Heart right ventricle (tissue), 16 donors: ENCODE measurements at regions not wholly inside any gene's neighbourhood (a gene's known extent, or its start where the extent isn't known, plus 50 kb on each side); places are given as distances from the start of the nearest gene placed in this dataset.

Experiments
- ATAC-seq, 8 donors: fragments of 200-7000 bp; cut with Tn5 transposase; one replicate each; pipeline ENCODE4 v1.9.1; 2020; ENCODE audit warnings: mild to moderate bottlenecking in 8 of 8, moderate library complexity in 8 of 8, moderate number of reproducible peaks in 1 of 8
- DNase-seq, 2 donors: peaks; one replicate each; pipeline ENCODE4 v3.0.0-alpha.2; 2020
- H3K27ac ChIP-seq, 10 donors: fragments of 200-600 bp; sonication (generic) in 2 of 10; one replicate each; pipeline versions ENCODE4 v1.5.0 to v1.8.0; 2020 to 2022; ENCODE audit warnings: mild to moderate bottlenecking in 3 of 10
- H3K27me3 ChIP-seq, 7 donors: fragments of 200-600 bp; one replicate each; pipeline ENCODE4 v1.8.0; 2021 to 2022; ENCODE audit warnings: mild to moderate bottlenecking in 2 of 7
- H3K36me3 ChIP-seq, 9 donors: fragments of 200-600 bp; sonication (generic) in 1 of 9; one replicate each; pipeline versions ENCODE4 v1.5.0 to v1.8.0; 2020 to 2022; ENCODE audit warnings: mild to moderate bottlenecking in 2 of 9
- H3K4me1 ChIP-seq, 9 donors: fragments of 200-600 bp; sonication (generic) in 1 of 9; one replicate each; pipeline versions ENCODE4 v1.5.0 to v1.8.0; 2020 to 2022; ENCODE audit warnings: mild to moderate bottlenecking in 4 of 9
- H3K4me3 ChIP-seq, 10 donors: fragments of 200-600 bp; sonication (generic) in 2 of 10; one replicate each; pipeline versions ENCODE4 v1.5.0 to v1.8.0; 2020 to 2022; ENCODE audit warnings: mild to moderate bottlenecking in 7 of 10, moderate library complexity in 2 of 10
- H3K9me3 ChIP-seq, 11 donors: fragments of 200-600 bp in 10 of 11; sonication (generic) in 2 of 11; one replicate each; pipeline versions ENCODE4 v1.5.0 to v1.8.0; 2013 to 2022; ENCODE audit warnings: mild to moderate bottlenecking in 2 of 11, control low read depth in 1 of 11, moderate library complexity in 1 of 11
- CTCF ChIP-seq, 9 donors: fragments of 200-600 bp; sonication (generic) in 2 of 9; IDR thresholded peaks; one replicate each; pipeline versions ENCODE4 v1.5.0 to v1.8.0; 2021 to 2022; ENCODE audit warnings: antibody characterized with exemption in 9 of 9, mild to moderate bottlenecking in 5 of 9, moderate library complexity in 1 of 9
- WGBS, 2 donors: extraction: QIAGEN DNeasy Blood & Tissue Kit; methylation state at CpG; one replicate each; pipeline ENCODE4 v1.1.7; 2013; ENCODE audit warnings: inconsistent platforms in 1 of 2; 5-methylcytosine and 5-hydroxymethylcytosine counted together
- intact Hi-C, 10 donors: fragments of 100-400 bp; cut with DNase I; formaldehyde crosslinking; loops; one replicate each; pipeline versions ENCODE4 v1.11.1 to v1.14.2; 2022
- donor health status: Arrhythmogenic right ventricular cardiomyopathy.
- donor health status: ischemic (EF 13 %, LVEDD 7.1; RV severe dilation, severe dysfunction).
- donor health status: healthy with polysubstance abuse.
- donor health status: DM: no; HTN: yes; CAD: no.
- donor health status: DM: no; HTN: no; CAD: no.
- donor health status: ischemic (EF 25% LVEDD 6.9; RV normal size, moderate dysfunction).
- donor health status: ischemic (EF 25% LVEDD 5.7; RV mildly dilated, moderate dysfunction).
- donor health status: healthy.
- donor health status: DM: yes; HTN: yes; CAD: no.
- donor health status: Ischemic cardiomyopathy.
- donor health status: ischemic (EF 35%, LVEDD 5.7; RV mildly dilated, moderate dysfunction).
- donor health status: nonischemic (EF 11% LVEDD 7.7; RV severe dilation, severe dysfunction).
- donor health status: DM: yes; HTN: yes; CAD: no.
- donor health status: PGD.
- donor health status: ischemic (EF 29% LVEDD 5.4; RV normal size, mild dysfunction).
- donor health status: nonischemic (EF 23%, LVEDD 6.1; RV moderate dilation, normal function).

GRCh38 chr2:120501591-120501990 is 155.7 kb downstream of the INHBB start:
- Histone ChIP-seq H3K4me3 (no peak overlapping the region), H3K36me3 (no peaks in the 10 kb centered on the region), H3K27me3 (peaks cover 0 to 5% (median 0%) of the 10 kb centered on the region in 7 donors), H3K27ac (no peak overlapping the region), H3K4me1 (peaks cover 0 to 14% (median 5%) of the 10 kb centered on the region in 9 donors), H3K9me3 (no peaks in the 10 kb centered on the region)
- intact Hi-C loops: loop anchor here in 3 of 10 donors (5.0 kb wide), 3 partner anchors 51 to 159 kb away; partner anchors contain the start of gene INHBB (in 1 of the 3)
- ATAC-seq (no peak), DNase-seq (no peak)
- 86 to 87% methylated on average over 8 of the region's 8 CpGs for WGBS, 2 donors
- TF ChIP-seq CTCF (IDR thresholded peaks at IDR 0.05): no peak

- Histone ChIP-seq H3K4me1 (peaks cover 0 to 14% (median 5%) of the 10 kb centered on the region in 9 donors), H3K27ac (no peak overlapping the region), H3K36me3 (no peaks in the 10 kb centered on the region), H3K4me3 (no peak overlapping the region), H3K27me3 (peaks cover 0 to 5% (median 0%) of the 10 kb centered on the region in 7 donors), H3K9me3 (no peaks in the 10 kb centered on the region)
- WGBS, 2 donors: 89 to 94% methylated on average over 6 of the region's 6 CpGs
- ATAC-seq: no peak
- TF ChIP-seq CTCF (IDR thresholded peaks at IDR 0.05): no peak
- no peak for DNase-seq
- intact Hi-C loops: loop anchor here in 3 of 10 donors (5.0 kb wide), 3 partner anchors 50 to 160 kb away; partner anchors contain the start of gene INHBB (in 1 of the 3)
Observed at GRCh38 chr2:120502357-120502756, 156.4 kb downstream of the INHBB start.

GRCh38 chr2:120502761-120503160 is 156.8 kb downstream of the INHBB start:
- DNase-seq: no peak
- 85 to 96% methylated on average over 2 of the region's 2 CpGs for WGBS, 2 donors

GRCh38 chr2:120503206-120503792 is 157.4 kb downstream of the INHBB start:
- H3K9me3 ChIP-seq: no peaks in the 10 kb centered on the region
- DNase-seq (no peak), ATAC-seq (no peak)
- no peak for TF ChIP-seq CTCF (IDR thresholded peaks at IDR 0.05)
- H3K4me1 ChIP-seq: peaks cover 0 to 15% (median 5%) of the 10 kb centered on the region in 9 donors
- H3K27me3 ChIP-seq: peaks cover 0 to 5% (median 0%) of the 10 kb centered on the region in 7 donors
- 83 to 85% methylated on average over 17 of the region's 17 CpGs for WGBS, 2 donors
- peak overlapping the region in 6 of 10 donors; percentile 20 to 78 (median 56) for H3K27ac ChIP-seq
- intact Hi-C loops: loop anchor here in 3 of 10 donors (5.0 kb wide), 3 partner anchors 49 to 161 kb away; partner anchors contain the start of gene INHBB (in 1 of the 3)
- no peak overlapping the region for H3K4me3 ChIP-seq
- H3K36me3 ChIP-seq: no peaks in the 10 kb centered on the region

More at GRCh38 chr2:120502761-120503160, 156.8 kb downstream of the INHBB start:
- H3K4me3 ChIP-seq: no peak overlapping the region
- peaks cover 0 to 14% (median 5%) of the 10 kb centered on the region in 9 donors for H3K4me1 ChIP-seq
- H3K27me3 ChIP-seq: peaks cover 0 to 5% (median 0%) of the 10 kb centered on the region in 7 donors
- intact Hi-C loops: loop anchor here in 3 of 10 donors (5.0 kb wide), 3 partner anchors 50 to 160 kb away; partner anchors contain the start of gene INHBB (in 1 of the 3)
- H3K36me3 ChIP-seq: no peaks in the 10 kb centered on the region
- no peak for TF ChIP-seq CTCF (IDR thresholded peaks at IDR 0.05)
- no peak overlapping the region for H3K27ac ChIP-seq
- H3K9me3 ChIP-seq: no peaks in the 10 kb centered on the region
- ATAC-seq: no peak
